Suppressor macrophage treated with lipopolysaccharide for 4 hours (primary cell): ENCODE measurements at regions not wholly inside any gene's neighbourhood (a gene's known extent, or its start where the extent isn't known, plus 50 kb on each side); places are given as distances from the start of the nearest gene placed in this dataset.
"Not testable (repeated sequence)": the region's sequence is repeated elsewhere in the genome, so short reads cannot be mapped to it uniquely, and the experiment has no call there.

ENCODE experiments used
- DNase-seq: peaks from one replicate; pipeline ENCODE4 v3.0.0-alpha.2; 2020

DNA sequence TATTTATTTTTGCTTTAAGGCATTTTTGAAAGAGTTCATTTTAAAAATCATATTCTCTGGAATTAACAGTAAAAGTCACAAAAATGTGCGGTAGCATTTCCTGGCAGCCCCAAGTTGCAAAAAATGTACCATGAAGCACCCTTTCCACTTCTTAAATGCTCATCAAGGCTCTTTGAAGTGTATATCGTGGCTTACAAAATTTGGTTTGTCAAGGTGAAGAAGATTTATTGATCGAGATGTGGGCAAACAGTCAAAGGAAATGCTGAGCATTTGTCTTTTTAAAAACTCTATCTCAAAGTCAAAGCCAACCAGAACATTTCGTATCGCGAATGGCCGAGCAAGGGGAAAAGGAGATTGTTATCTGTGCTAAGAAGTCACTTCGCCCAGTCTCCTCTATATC is 277.5 kb upstream of the KAZN start:
- no peak for DNase-seq

DNA sequence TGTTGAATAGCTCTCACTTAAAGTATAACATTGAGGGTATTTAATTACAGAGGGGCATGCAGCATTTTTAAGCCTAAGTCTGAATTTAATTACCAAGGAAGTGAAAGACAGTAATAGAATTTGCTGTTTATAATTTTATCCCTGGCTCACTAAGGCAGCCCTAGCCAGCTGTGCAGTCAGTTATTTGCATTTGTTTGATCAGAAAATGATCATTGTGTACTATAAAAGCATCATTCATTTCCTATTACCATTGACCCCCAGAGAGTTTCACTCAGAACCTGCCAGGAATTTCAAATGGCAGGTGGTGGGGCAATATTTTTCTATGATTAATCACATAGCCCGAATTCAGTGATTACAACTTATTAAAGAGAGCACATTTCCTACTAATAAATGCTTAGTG is 277.1 kb upstream of the KAZN start:
- no peak for DNase-seq

DNA sequence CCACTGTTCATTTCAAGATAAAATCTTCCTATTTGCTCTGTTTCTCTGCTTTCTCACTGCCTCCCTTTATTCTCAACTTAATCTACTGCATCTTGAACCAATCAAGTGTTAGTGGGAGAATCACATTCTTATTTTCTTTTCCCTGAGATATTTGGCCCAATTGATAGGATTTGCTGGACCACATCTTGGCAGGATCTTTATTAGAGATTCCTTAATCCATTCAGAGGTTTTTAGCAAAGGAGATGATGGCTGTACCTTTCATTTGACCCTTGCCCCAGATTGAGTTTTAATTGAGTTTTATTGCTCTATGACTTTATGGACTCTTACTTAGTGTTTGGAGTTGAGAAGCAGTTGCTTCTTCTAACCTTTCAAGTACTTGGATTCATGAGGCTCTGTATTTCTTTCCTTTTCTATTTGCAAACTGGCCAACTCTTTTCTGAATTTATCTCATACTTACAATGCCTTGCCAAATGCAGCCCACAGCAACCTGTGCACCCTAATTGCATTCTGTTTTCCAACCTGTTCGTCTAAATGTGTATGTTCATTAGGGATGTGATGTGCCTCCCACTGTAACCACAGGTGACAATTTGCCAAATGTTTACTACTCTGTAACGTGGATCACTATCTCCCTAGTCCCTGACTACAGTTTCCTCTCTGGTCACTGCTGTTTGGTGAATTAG is 274.8 kb upstream of the KAZN start:
- DNase-seq, result no peak

DNA sequence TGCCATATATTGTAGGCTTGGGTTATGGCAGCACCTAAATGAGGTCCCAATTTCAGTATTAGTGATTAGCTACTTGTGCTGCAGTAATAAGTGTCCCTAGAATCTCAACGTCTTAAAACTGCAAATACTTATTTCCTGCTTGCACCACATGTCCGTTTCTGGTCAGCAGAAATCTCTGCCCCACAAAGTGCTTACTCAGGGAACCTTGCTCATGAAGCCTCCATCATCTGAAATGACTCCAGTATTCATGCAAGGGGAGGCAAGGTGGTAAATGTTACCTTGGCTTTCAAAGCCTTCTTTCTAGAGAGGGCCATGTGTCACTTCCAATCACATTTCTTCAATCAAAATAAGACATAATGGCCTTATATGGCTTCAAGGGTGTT is 274.2 kb upstream of the KAZN start:
- DNase-seq, result no peak

DNA sequence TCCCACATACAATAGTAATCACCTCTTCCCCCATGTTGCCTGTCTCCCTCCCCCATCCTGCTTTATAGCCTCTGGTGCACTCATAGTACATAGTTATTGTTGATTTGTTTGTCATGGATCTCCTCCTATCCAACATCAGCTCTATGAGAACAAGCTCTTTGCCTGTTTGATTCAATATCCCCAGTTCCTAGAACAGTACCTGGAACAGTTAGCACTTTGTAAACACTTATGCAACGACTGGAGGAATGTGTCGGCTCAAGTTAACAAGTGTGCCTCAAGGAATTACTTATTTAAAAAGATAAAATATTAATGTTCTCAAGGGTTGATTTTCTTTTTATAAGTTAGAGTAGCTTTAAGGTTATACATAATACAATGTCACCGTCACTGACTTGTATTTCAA is 271.6 kb upstream of the KAZN start:
- no peak for DNase-seq

DNA sequence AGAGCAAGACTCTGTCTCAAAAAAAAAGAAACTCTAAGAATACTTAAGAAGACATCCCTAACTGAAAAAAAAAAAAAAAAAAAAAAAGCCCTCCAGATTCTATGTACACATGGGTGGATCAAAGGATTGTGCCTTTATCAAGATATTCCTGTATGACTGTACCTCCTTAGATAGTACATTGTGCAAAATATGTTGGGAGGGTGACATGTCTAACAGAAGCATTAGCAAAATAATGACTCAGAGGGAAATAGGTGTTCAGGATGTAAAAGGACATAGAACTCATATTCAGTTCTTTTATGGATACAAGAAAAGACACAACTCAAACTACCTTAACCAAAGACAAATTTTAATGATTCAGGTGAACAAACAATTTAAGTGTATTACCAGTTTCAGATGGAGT is 269.8 kb upstream of the KAZN start:
- DNase-seq, result no peak

DNA sequence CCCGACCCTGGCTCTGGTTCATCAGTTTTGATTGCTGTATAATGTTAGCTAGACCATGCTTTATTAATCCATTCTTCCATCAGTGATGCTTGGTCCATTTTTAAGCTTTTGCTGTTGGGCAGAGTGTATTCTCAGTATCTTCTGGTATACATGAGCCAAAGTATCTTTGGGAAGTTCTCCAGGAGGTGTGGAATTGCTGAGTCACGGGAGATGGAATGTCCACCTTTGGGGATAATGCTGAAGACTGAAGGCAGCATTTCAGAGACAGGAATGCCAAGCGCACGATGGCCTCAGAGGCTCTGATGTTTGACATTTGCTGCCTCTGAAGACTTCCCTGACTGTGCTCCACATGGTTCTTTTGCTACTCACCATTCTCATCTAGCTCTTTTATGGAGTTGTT is 266.3 kb upstream of the KAZN start:
- DNase-seq, result no peak

DNA sequence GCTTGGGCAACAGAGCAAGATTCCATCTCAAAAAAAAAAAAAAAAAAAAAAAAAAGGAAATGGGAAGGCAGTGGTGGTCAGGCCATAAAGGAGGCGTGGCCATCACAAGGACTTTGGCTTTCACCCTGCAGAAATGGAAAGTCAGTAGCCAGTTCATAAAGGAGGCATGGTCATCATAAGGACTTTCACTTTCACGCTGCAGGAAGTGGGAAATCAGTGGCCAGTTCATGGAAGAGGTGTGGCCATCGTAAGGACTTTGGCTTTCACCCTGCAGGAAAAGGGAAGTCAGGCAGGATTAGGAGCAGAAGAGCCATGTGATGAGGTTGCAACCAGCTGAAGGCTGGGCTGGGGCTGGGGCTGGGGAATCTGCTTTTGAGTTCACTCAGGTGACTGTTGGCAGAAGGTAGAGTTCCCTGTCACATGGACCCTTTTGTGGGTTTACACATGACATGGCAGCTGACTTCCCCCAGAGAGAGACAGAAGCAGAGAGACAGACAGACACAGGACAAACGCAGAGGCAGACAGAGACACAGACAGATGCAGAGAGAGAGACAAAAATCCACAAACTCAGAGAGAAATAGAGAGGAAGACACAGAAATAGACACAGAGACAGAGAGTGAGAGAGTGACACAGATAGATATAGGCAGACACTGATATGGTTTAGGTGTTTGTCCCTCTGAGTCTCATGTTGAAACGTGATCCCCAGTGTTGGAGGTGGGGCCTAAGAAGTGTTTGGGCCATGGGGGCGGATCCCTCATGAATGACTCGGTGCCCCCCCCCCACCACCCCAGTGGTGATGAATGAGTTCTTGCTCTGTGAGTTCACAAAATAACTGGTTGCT is 263.9 kb upstream of the KAZN start:
- DNase-seq, result peak; percentile 80

DNA sequence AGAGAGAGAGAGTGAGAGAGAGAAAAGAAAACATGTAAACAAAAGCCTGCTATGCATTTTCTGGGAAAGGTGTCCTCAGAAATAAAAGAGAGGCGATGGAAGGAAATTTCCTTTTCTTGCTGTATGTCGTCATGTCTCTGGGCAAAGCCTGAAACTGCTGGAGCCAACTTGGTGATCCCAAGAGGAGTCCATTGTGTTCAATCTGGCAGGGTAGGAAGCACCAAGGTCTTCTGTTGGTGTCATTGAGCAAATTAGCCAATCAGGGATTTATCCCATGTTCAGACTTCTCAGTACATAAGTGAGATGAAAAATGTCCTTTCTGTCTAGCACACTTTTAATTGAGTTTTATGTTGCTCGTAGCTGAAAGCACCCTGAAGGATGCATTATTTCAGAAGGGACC is 260.0 kb upstream of the KAZN start:
- no peak for DNase-seq

DNA sequence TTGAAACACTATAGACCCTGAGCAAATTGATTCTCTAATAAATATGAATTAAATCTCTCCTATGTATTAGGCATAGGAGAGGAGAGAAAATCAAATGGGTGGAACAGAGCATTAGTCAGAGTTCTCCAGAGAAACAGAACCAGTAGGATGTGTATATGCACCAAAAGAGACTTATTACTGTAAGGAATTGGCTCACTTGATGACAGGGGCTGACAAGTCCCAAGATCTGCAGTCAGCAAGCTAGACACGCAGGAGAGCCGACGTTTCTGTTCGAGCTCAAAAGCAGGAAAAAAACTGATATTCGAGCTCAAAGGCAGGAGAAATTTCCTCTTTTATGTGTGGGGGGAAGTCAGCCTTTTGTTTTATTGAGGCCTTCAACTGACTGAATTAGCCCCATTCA is 259.2 kb upstream of the KAZN start:
- no peak for DNase-seq

DNA sequence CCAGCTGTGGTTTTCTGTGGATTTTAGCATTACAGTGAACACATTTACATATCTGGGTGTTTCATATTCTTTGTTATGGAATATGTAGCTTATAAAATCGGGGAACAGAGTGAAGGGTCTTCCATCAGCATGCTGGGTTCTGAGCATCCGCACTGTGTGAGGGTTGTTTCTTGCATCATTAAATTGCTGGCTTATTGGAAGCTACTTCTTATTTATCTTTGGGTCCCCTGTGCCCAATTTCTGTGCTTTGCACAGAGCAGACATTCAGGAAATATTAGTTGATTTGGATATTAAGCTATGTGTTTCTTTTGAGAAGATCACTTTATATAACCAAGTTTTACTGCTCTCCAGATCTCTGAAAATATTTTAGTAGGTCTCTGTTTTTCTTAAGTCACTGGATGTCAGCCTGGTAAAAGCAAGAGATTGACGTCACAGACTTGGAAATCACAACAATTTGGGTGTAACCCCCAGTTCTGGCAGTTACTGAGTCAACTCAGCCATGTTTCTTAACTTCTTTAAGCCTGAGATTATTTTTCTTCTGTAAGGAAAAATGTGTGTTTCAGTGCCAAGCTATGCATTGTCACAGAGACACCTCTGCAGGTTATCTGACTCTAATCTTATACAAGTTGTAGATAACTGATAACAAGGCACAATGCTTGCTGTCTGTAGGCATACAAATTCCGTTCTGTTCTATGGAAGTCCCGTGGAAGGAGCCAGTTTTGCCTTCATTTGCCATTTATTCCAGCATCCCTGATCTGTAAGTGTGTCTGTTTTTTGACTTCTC is 258.3 kb upstream of the KAZN start:
- DNase-seq, result no peak

DNA sequence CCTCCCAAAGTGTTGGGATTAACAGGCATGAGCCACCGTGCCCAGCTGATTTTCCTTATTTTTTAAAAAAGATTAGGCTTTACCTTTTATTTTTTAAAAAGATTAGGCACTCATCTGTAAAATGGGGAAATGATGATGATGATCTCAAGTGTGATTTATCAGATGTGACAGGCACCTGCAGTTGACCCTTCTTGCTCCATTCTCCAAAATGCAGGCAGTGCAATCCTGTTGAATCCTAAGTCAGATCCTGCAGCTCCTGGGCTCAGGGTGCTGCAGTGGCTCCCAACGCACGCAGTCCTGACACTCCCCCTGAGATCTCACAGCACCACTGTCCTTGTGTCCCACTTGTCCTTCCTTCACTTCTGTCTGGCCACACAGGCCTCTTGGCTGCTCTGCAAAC is 257.3 kb upstream of the KAZN start:
- no peak for DNase-seq

DNA sequence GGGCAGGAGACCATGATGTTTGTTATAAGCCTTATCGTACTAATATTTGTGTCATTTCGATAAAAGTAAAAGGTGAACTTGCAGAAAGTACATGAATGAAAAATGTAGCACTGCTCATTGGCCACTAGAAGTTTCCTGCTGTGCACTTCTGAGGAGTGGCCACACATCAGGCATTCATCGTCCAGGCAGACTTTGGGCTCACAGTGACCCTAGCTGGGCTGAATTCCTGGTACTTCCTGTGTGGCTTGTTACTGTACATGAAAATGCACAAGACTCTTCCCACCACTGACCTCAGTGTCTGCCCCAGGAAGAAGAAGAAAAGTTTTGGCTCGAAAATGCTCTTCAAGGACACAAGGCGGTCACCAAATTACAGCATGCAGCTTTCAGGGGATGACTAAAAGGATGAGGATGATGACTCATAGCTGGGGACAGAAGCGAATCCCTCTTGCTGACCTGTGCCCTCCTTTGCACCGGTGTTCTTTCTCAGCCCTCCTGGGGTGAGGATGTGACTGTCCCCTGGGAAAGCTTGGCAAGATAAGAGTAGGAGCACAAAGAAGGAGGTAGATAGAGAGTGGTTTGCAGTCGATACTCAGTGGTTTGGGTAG is 252.4 kb upstream of the KAZN start:
- peak; percentile 3 for DNase-seq

DNA sequence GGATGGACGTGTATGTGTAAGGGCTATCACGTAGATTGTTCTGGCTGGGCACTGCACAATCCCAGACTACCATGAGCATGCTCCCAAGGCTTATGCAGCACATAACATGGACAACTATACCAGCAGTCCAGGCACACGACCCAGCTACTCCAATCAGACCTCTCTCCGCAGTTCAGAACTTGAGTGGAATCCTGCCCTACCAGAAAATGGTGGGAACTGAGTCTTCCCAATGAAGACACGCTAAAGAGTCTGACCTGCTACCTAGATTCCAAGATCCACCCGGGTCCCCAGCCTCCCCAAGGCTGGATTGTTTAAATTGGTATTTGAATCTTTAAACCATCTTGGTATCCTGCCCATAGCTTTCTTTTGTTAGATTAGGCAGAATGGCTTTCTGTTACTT is 251.3 kb upstream of the KAZN start:
- no peak for DNase-seq

DNA sequence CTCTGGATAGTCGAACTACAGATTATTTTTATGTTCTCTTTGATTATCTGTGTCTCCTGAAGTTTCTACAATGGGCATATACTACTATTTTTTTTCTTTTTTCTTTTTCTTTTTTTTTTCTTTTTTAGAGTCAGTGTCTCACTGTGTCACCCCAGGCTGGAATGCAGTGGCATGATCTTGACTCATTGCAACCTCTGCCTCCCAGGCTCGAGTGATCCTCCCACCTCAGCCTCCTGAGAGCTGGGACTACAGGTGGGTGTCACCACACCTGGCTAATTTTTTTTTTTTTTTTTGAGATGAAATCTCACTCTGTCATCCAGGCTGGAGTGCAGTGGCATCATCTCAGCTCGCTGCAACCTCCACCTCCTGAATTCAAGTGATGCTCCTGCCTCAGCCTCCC is 250.7 kb upstream of the KAZN start:
- DNase-seq, result no peak

DNA sequence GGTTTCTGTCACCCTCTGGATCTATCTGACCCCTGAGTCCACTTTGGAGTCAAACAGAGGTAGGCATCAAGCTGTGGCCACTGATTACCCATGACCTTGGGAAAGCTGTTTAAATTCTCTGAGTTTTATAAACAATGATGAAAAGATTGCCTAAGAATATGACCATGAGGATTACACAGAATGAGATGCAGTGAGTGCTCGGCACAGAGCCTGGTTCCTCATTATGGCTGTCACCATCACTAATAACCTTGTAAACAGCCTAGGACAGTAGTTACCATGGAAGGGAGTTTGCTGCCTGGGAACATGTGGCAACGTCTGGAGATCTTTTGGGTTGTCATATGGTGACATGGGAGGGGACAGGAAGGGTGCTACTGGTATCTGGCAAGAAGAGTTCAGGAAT is 248.3 kb upstream of the KAZN start:
- DNase-seq, result no peak

DNA sequence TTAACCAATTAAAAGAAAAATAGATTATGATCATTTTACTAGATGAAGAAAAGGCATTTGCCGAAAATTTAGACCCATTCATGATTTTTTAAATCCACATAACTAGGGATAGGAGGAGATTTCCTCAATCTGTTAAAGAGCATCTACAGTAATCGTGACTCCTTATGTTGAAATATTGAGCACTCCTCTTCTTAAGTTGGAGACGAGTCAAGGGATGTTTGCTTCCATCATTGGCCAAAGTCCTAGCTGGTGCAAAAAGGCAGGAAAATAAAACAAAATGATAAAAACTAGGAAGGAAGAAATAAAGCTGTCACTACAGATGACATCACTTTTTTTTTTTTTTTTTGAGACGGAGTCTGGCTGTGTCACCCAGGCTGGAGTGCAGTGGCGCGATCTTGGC is 245.6 kb upstream of the KAZN start:
- no peak for DNase-seq

DNA sequence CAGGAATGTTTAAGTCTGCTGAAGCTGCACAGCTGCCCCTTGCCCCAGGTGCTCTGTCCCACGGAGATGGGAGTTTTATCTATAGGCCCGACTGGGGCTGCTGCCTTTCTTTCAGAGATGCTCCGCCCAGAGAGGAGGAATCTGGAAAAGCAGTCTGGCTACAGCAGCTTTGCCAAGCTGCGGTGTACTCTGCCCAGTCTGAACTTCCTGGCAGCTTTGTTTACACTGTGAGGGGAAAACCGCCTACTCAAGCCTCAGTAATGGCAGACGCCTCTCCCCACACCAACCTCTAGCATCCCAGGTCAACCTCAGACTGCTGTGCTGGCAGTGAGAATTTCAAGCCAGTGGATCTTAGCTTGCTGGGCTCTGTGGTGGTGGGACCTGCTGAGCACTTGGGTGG is 237.5 kb upstream of the KAZN start:
- not testable (repeated sequence) for DNase-seq

DNA sequence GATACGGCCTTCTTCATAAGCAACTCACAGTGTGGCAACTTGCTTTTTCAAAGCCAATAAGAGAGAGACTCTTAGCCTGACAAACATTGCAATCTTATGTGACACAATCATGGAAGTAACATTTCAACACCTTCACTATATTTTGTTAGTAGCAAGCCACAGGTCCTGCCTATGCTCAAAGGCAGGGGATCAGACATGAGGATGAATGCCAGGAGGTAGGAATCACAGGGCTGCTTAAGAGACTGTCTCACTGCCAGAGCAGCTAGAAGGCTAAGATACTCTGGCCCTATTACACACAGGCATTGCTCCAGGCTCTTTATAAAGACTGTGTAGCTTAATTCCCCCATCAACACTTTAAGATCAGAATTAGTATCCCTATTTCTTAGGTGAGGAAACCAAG is 236.2 kb upstream of the KAZN start:
- no peak for DNase-seq

DNA sequence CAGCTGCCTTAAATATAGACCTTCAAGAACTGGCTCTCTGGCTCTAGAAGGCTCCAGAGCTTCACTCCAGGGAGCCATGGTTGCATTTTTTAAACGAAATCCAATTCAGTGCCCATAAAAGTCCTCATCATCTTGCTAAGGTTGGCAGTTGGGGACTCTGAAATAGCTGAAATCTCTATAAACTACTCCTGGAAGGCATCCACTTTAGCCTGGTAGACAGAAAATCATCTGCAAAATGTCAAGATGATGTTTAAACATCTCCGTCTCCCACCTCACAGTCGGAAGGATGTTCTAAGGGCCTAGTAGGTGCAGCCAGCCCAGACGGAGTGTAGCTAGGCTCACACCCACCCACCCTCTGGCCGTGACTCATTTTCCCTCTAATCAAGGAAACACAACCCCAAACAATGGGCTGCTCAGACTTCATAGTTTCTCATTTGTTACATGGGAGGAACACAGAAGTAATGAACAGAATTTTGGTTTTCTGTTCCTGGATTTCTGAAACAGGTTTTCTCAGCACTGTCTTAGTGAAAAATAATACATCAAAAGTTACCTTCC is 235.4 kb upstream of the KAZN start:
- DNase-seq, result no peak

DNA sequence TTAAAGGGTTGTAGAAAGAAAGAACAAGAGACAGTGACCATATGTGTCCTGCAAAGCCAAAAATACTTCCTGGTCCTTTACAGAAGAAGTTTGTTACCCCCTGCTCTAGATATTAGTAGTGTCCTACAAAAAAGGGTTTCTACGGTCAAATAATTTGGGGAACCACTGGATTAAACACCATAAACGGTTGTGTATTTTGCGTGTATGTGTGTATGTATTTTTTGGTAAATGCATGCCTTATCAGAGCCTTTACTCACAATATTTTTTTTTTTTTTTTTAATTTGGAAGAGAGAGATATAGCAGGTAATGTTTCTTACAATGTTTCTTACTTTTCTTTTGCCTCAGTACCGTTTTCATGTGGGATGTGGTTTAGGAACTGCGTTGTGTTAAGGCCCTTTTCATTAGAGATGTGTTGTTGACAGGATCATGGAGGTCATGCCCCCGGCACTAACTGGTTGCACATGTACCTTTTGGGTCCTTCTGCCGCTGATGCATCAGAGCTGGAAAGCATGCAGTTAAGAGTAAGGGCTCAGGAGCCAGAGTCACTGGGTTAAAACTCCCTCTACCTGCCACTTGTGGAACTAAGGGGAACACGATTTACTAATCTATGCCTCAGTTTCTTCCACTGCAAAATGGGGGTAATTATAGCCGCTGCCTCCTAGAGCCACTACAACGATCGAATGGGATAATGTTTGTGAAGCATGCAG is 234.6 kb upstream of the KAZN start:
- no peak for DNase-seq

DNA sequence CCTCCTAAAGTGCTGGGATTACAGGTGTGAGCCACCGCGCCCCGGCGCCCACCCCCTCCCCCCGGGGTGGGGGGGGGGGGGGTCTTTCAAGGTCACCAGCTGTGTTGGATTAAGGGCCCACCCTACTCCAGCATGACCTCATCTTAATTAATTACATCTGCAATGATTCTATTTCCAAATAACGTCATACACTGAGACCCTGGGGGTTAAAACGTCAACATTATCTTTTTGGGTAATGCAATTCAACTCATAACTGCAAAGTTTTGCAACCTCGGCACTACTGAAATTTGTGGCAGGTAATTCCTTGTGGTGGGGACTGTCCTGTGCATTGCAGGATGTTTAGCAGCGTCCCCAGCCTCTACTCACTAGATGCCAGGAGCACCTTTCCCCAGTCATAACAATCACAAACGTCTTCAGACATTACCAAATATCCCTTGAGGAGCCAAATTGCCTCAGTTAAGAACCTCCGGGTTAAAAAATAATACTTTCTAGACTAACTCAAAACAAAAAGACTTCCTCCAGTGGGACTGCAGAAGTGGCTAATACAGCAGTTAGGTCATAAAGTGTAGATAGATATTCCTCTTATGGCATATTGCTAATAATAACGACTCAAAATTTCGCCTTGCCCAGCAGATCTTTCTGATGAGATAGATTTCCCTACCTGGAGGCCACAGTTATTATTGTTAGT is 233.0 kb upstream of the KAZN start:
- DNase-seq, result no peak
